Liver (tissue), 8 donors: ENCODE measurements at regions not wholly inside any gene's neighbourhood (a gene's known extent, or its start where the extent isn't known, plus 50 kb on each side); places are given as distances from the start of the nearest gene placed in this dataset.

Source experiments
- DNase-seq: peaks from one replicate; pipeline ENCODE4 v3.0.0-alpha.2; 2017; ENCODE audit warnings: low spot score
- H3K27ac ChIP-seq, 2 donors: one replicate each; pipeline ENCODE4 v1.7.0; 2013; ENCODE audit warnings: inconsistent platforms in 2 of 2, low read length in 2 of 2, control low read depth in 1 of 2, low read depth in 1 of 2, mild to moderate bottlenecking in 1 of 2
- H3K27me3 ChIP-seq, 4 donors: one replicate each; pipeline versions ENCODE4 v1.6.1 to v1.7.0; 2013; ENCODE audit warnings: low read length in 3 of 4, inconsistent platforms in 1 of 4, mild to moderate bottlenecking in 1 of 4, moderate library complexity in 1 of 4; ENCODE audit not compliant: control insufficient read depth in 4 of 4, insufficient read depth in 4 of 4
- H3K36me3 ChIP-seq, 4 donors: one replicate each; pipeline versions ENCODE4 v1.6.1 to v1.7.0; 2013; ENCODE audit warnings: low read length in 3 of 4, mild to moderate bottlenecking in 3 of 4, low read depth in 1 of 4, moderate library complexity in 1 of 4; ENCODE audit not compliant: control insufficient read depth in 4 of 4, insufficient read depth in 3 of 4
- H3K4me1 ChIP-seq, 4 donors: one replicate each; pipeline versions ENCODE4 v1.6.1 to v1.7.0; 2013; ENCODE audit warnings: low read length in 3 of 4, mild to moderate bottlenecking in 3 of 4, moderate library complexity in 1 of 4; ENCODE audit not compliant: control insufficient read depth in 4 of 4, insufficient read depth in 4 of 4
- H3K4me3 ChIP-seq, 3 donors: one replicate each; pipeline versions ENCODE4 v1.6.1 to v1.7.0; 2013; ENCODE audit warnings: low read length in 3 of 3, control low read depth in 1 of 3, low read depth in 1 of 3, mild to moderate bottlenecking in 1 of 3
- H3K9ac ChIP-seq, 2 donors: one replicate each; pipeline ENCODE4 v1.7.0; 2013; ENCODE audit warnings: low read length in 2 of 2, mild to moderate bottlenecking in 2 of 2, moderate library complexity in 2 of 2, control low read depth in 1 of 2, low read depth in 1 of 2
- H3K9me3 ChIP-seq, 4 donors: one replicate each; pipeline versions ENCODE4 v1.6.1 to v1.7.0; 2013; ENCODE audit warnings: low read length in 3 of 4; ENCODE audit not compliant: control insufficient read depth in 4 of 4
- EGR1 ChIP-seq, 2 donors: IDR thresholded peaks; 2 replicates each; pipeline ENCODE4 v1.6.1; 2016 to 2018; ENCODE audit warnings: antibody characterized with exemption in 2 of 2, low read depth in 2 of 2
- FOXA1 ChIP-seq: IDR thresholded peaks from 2 replicates; pipeline ENCODE4 v1.6.1; 2016; ENCODE audit warnings: antibody characterized with exemption
- FOXA2 ChIP-seq: IDR thresholded peaks from 2 replicates; pipeline ENCODE4 v1.6.1; 2016; ENCODE audit warnings: antibody characterized with exemption
- GABPA ChIP-seq, 2 donors: IDR thresholded peaks in 1 of 2; conservative IDR thresholded peaks in 1 of 2; 2 replicates each; pipeline ENCODE4 v1.6.1; 2016; ENCODE audit warnings: antibody characterized with exemption in 2 of 2, mild to moderate bottlenecking in 1 of 2, moderate library complexity in 1 of 2
- HNF4A ChIP-seq, 2 donors: conservative IDR thresholded peaks; 2 replicates each; pipeline ENCODE4 v1.6.1; 2016; ENCODE audit warnings: antibody characterized with exemption in 2 of 2, mild to moderate bottlenecking in 2 of 2
- JUND ChIP-seq, 2 donors: IDR thresholded peaks; 2 replicates each; pipeline ENCODE4 v1.6.1; 2016; ENCODE audit warnings: antibody characterized with exemption in 2 of 2
- NR2F2 ChIP-seq: IDR thresholded peaks from 2 replicates; pipeline ENCODE4 v1.6.1; 2016; ENCODE audit warnings: antibody characterized with exemption
- RAD21 ChIP-seq, 2 donors: IDR thresholded peaks; 2 replicates each; pipeline ENCODE4 v1.6.1; 2016; ENCODE audit warnings: antibody characterized with exemption in 2 of 2, mild to moderate bottlenecking in 2 of 2
- REST ChIP-seq: IDR thresholded peaks from 2 replicates; pipeline ENCODE4 v1.6.1; 2016; ENCODE audit warnings: antibody characterized with exemption, mild to moderate bottlenecking
- RXRA ChIP-seq, 2 donors: IDR thresholded peaks; 2 replicates each; pipeline ENCODE4 v1.6.1; 2017 to 2018; ENCODE audit warnings: antibody characterized with exemption in 2 of 2, mild to moderate bottlenecking in 1 of 2
- SP1 ChIP-seq: IDR thresholded peaks from 2 replicates; pipeline ENCODE4 v1.6.1; 2018; ENCODE audit warnings: antibody characterized with exemption, mild to moderate bottlenecking
- TAF1 ChIP-seq: conservative IDR thresholded peaks from 2 replicates; pipeline ENCODE4 v1.6.1; 2016; ENCODE audit warnings: antibody characterized with exemption, mild to moderate bottlenecking
- WGBS: extraction: QIAGEN DNeasy Blood & Tissue Kit; methylation state at CpG from one replicate; pipeline ENCODE4 v1.1.7; 2013; 5-methylcytosine and 5-hydroxymethylcytosine counted together
- TF ChIP-seq, protein P1 (sequence below): IDR thresholded peaks from 2 replicates; pipeline ENCODE4 v1.6.1; 2016; ENCODE audit warnings: antibody characterized with exemption
- TF ChIP-seq, protein P2 (sequence below): IDR thresholded peaks from 2 replicates; pipeline ENCODE4 v1.6.1; 2016; ENCODE audit warnings: antibody characterized with exemption
- TF ChIP-seq, protein P3 (sequence below): IDR thresholded peaks from 2 replicates; pipeline ENCODE4 v1.6.1; 2016; ENCODE audit warnings: antibody characterized with exemption
- TF ChIP-seq, protein P4 (sequence below): fragments of 150-350 bp; IDR thresholded peaks from 2 replicates; pipeline ENCODE4 v1.5.1; 2017; ENCODE audit warnings: improper control_type of control experiment, low read depth, low read length; ENCODE audit not compliant: missing input control
- donor health status: healthy.
- donor health status: healthy.
- donor health status: healthy.
- donor health status: healthy.
- donor health status: healthy.

- Histone ChIP-seq H3K27ac (no peak overlapping the region), H3K36me3 (no peaks in the 10 kb centered on the region), H3K27me3 (no peaks in the 10 kb centered on the region), H3K4me1 (no peaks in the 10 kb centered on the region), H3K9ac (no peak overlapping the region), H3K4me3 (no peak overlapping the region), H3K9me3 (no peaks in the 10 kb centered on the region)
- no peak for DNase-seq
- 54% methylated on average over 1 of the region's 1 CpG for WGBS
- no peak for TF ChIP-seq RAD21 (IDR thresholded peaks at IDR 0.05)
- TF ChIP-seq SP1 = no peak
- TF ChIP-seq GABPA (IDR thresholded peaks at IDR 0.05 in 1 of 2, conservative IDR thresholded peaks at IDR 0.05 in 1 of 2) = no peak
- no peak for TF ChIP-seq TAF1
- TF ChIP-seq REST = no peak
- TF ChIP-seq NR2F2 = no peak
- no peak for TF ChIP-seq FOXA1
- TF ChIP-seq, protein P1, sequence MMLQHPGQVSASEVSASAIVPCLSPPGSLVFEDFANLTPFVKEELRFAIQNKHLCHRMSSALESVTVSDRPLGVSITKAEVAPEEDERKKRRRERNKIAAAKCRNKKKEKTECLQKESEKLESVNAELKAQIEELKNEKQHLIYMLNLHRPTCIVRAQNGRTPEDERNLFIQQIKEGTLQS = no peak
- no peak for TF ChIP-seq RXRA (IDR thresholded peaks at IDR 0.05)
- no peak for TF ChIP-seq EGR1 (IDR thresholded peaks at IDR 0.05; ENCODE audit: low read depth in 2 of 2)
- TF ChIP-seq, protein P2, sequence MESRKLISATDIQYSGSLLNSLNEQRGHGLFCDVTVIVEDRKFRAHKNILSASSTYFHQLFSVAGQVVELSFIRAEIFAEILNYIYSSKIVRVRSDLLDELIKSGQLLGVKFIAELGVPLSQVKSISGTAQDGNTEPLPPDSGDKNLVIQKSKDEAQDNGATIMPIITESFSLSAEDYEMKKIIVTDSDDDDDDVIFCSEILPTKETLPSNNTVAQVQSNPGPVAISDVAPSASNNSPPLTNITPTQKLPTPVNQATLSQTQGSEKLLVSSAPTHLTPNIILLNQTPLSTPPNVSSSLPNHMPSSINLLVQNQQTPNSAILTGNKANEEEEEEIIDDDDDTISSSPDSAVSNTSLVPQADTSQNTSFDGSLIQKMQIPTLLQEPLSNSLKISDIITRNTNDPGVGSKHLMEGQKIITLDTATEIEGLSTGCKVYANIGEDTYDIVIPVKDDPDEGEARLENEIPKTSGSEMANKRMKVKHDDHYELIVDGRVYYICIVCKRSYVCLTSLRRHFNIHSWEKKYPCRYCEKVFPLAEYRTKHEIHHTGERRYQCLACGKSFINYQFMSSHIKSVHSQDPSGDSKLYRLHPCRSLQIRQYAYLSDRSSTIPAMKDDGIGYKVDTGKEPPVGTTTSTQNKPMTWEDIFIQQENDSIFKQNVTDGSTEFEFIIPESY = no peak
- no peak for TF ChIP-seq FOXA2
These were observed 92.6 kb upstream of the PTPRD start for GRCh38 chr9:10705383-10705782.

DNA sequence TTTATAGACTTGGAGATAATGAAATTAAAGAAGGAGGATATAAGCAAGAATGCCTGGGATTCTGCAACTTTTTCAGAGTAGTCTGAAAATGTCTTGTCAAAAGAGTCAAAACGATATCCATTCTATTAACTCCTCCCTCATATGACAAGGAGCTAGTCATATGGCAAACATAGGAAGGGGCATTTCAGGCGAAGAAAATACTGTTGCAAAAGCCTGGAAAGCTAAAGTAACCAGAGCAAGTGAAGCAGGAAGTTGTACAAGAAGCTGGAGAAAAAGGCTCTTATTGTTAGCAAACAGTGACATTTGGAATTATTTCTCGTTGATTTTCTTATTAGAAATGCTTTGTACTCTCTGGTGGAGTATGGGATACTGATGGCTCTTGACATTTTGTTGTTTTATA is 94.0 kb upstream of the PTPRD start:
- DNase-seq = no peak
- Histone ChIP-seq H3K9ac (no peak overlapping the region), H3K4me3 (no peak overlapping the region), H3K36me3 (no peaks in the 10 kb centered on the region), H3K27me3 (no peaks in the 10 kb centered on the region), H3K4me1 (no peaks in the 10 kb centered on the region), H3K27ac (no peak overlapping the region), H3K9me3 (no peaks in the 10 kb centered on the region)
- TF ChIP-seq, protein P3, sequence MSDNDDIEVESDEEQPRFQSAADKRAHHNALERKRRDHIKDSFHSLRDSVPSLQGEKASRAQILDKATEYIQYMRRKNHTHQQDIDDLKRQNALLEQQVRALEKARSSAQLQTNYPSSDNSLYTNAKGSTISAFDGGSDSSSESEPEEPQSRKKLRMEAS = no peak
- TF ChIP-seq REST (no peak), RXRA (IDR thresholded peaks at IDR 0.05) (no peak), TAF1 (no peak), NR2F2 (no peak), JUND (IDR thresholded peaks at IDR 0.05) (no peak), EGR1 (IDR thresholded peaks at IDR 0.05; ENCODE audit: low read depth in 2 of 2) (no peak), FOXA2 (no peak), HNF4A (conservative IDR thresholded peaks at IDR 0.05) (no peak), RAD21 (IDR thresholded peaks at IDR 0.05) (no peak), SP1 (no peak)
- TF ChIP-seq, protein P4, sequence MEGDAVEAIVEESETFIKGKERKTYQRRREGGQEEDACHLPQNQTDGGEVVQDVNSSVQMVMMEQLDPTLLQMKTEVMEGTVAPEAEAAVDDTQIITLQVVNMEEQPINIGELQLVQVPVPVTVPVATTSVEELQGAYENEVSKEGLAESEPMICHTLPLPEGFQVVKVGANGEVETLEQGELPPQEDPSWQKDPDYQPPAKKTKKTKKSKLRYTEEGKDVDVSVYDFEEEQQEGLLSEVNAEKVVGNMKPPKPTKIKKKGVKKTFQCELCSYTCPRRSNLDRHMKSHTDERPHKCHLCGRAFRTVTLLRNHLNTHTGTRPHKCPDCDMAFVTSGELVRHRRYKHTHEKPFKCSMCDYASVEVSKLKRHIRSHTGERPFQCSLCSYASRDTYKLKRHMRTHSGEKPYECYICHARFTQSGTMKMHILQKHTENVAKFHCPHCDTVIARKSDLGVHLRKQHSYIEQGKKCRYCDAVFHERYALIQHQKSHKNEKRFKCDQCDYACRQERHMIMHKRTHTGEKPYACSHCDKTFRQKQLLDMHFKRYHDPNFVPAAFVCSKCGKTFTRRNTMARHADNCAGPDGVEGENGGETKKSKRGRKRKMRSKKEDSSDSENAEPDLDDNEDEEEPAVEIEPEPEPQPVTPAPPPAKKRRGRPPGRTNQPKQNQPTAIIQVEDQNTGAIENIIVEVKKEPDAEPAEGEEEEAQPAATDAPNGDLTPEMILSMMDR = no peak
- TF ChIP-seq, protein P2 = no peak
- 48% methylated on average over 3 of the region's 3 CpGs for WGBS
